Panc1 (cell line): ENCODE measurements at regions not wholly inside any gene's neighbourhood (a gene's known extent, or its start where the extent isn't known, plus 50 kb on each side); places are given as distances from the start of the nearest gene placed in this dataset.

Source experiments
- ATAC-seq: fragments of 200-7000 bp; cut with Tn5 transposase; 2 replicates; pipeline ENCODE4 v1.9.1; 2020; ENCODE audit warnings: mild to moderate bottlenecking, moderate library complexity
- BruUV-seq: library from RNA; stranded (reverse); fragments of 400-500 nt; replicated peaks from 2 replicates; lab custom pipeline; 2021; lab: Mats Ljungman, UMichigan
- CTCF ChIA-PET: fragments of 300-600 bp; sonication (Branson Sonifier 250); formaldehyde crosslinking; loops from one replicate; lab custom pipeline; 2022; ENCODE audit warnings: antibody characterized with exemption; lab: Charles Lee
- POLR2A ChIA-PET: fragments of 300-600 bp; sonication (Branson Sonifier 250); formaldehyde crosslinking; loops from one replicate; lab custom pipeline; 2022; ENCODE audit warnings: antibody characterized with exemption; lab: Charles Lee
- DNase-seq: peaks from one replicate; pipeline ENCODE4 v3.0.0-alpha.2; 2010; ENCODE audit warnings: low read depth, low spot score
- H3K27ac ChIP-seq: 2 replicates; pipeline ENCODE4 v1.5.1; 2011; ENCODE audit warnings: mild to moderate bottlenecking, low read length, inconsistent platforms
- H3K27me3 ChIP-seq: fragments of 200-500 bp; sonication (Bioruptor generic); 2 replicates; pipeline ENCODE4 v1.6.0; 2014; ENCODE audit warnings: low read length, inconsistent platforms; ENCODE audit not compliant: control insufficient read depth, insufficient read depth
- H3K36me3 ChIP-seq: fragments of 200-500 bp; sonication (Bioruptor generic); 2 replicates; pipeline ENCODE4 v1.5.1; 2014; ENCODE audit warnings: inconsistent platforms, mild to moderate bottlenecking, low read length, moderate library complexity; ENCODE audit not compliant: control insufficient read depth, insufficient read depth
- H3K4me1 ChIP-seq: 2 replicates; pipeline ENCODE4 v1.5.1; 2011; ENCODE audit warnings: inconsistent platforms, mild to moderate bottlenecking, low read length, moderate library complexity; ENCODE audit not compliant: control insufficient read depth, insufficient read depth
- H3K4me3 ChIP-seq, 2 experiments: 2 replicates each; pipeline ENCODE4 v1.5.1; 2011 to 2012; ENCODE audit warnings: low read depth in 2 of 2, low read length in 2 of 2, mild to moderate bottlenecking in 2 of 2, inconsistent platforms in 1 of 2, moderate library complexity in 1 of 2
- H3K9me3 ChIP-seq: fragments of 200-500 bp; sonication (Bioruptor generic); 2 replicates; pipeline ENCODE4 v1.5.1; 2014; ENCODE audit warnings: low read depth, mild to moderate bottlenecking, inconsistent platforms, low read length, moderate library complexity; ENCODE audit not compliant: control insufficient read depth, insufficient read depth
- POLR2AphosphoS5 ChIP-seq: IDR thresholded peaks from 2 replicates; pipeline ENCODE4 v1.6.1; 2012; ENCODE audit warnings: mild to moderate bottlenecking, low read depth, low read length, moderate library complexity
- REST ChIP-seq, 2 experiments: IDR thresholded peaks; 2 replicates each; pipeline ENCODE4 v1.6.1; 2011 to 2012; ENCODE audit warnings: low read depth in 2 of 2, control low read depth in 1 of 2, low read length in 1 of 2, mild to moderate bottlenecking in 1 of 2, moderate library complexity in 1 of 2; ENCODE audit not compliant: insufficient read depth in 1 of 2
- SIN3A ChIP-seq: IDR thresholded peaks from 2 replicates; pipeline ENCODE4 v1.6.1; 2012; ENCODE audit warnings: low read depth, mild to moderate bottlenecking, low read length, moderate library complexity, borderline replicate concordance; ENCODE audit not compliant: insufficient read depth
- TCF7L2 ChIP-seq: IDR thresholded peaks from 2 replicates; pipeline ENCODE4 v1.6.1; 2011; ENCODE audit warnings: mild to moderate bottlenecking, low read depth, low read length, inconsistent platforms
- in situ Hi-C: cut with HindIII; loops from 2 replicates; pipeline ENCODE4 v1.10.0; 2016; ENCODE audit warnings: low sequenced_read_pairs, low pct_unique_long_range_greater_than_20kb
- intact Hi-C: fragments of 100-400 bp; cut with micrococcal nuclease; formaldehyde crosslinking; loops from one replicate; pipeline ENCODE4 v1.10.0; 2022; ENCODE audit not compliant: unreplicated experiment
- TF ChIP-seq, protein P1 (sequence below): fragments of 450-650 bp; IDR thresholded peaks from 2 replicates; pipeline ENCODE4 v1.5.1; 2017; ENCODE audit warnings: mild to moderate bottlenecking

- Histone ChIP-seq H3K36me3 (no peaks in the 10 kb centered on the region), H3K4me1 (no peaks in the 10 kb centered on the region), H3K9me3 (no peaks in the 10 kb centered on the region), H3K27ac (no peak overlapping the region), H3K27me3 (no peaks in the 10 kb centered on the region), H3K4me3 (no peak overlapping the region)
- CTCF ChIA-PET: no interaction called here
- DNase-seq (no peak), ATAC-seq (no peak)
- intact Hi-C loops: no loop called here
- POLR2A ChIA-PET: no interaction called here
- TF ChIP-seq, protein P1, sequence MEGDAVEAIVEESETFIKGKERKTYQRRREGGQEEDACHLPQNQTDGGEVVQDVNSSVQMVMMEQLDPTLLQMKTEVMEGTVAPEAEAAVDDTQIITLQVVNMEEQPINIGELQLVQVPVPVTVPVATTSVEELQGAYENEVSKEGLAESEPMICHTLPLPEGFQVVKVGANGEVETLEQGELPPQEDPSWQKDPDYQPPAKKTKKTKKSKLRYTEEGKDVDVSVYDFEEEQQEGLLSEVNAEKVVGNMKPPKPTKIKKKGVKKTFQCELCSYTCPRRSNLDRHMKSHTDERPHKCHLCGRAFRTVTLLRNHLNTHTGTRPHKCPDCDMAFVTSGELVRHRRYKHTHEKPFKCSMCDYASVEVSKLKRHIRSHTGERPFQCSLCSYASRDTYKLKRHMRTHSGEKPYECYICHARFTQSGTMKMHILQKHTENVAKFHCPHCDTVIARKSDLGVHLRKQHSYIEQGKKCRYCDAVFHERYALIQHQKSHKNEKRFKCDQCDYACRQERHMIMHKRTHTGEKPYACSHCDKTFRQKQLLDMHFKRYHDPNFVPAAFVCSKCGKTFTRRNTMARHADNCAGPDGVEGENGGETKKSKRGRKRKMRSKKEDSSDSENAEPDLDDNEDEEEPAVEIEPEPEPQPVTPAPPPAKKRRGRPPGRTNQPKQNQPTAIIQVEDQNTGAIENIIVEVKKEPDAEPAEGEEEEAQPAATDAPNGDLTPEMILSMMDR: no peak
- TF ChIP-seq TCF7L2 (no peak), POLR2AphosphoS5 (no peak), REST (IDR thresholded peaks at IDR 0.05; ENCODE audit: insufficient read depth in 1 of 2, low read depth in 2 of 2, low read length in 1 of 2) (no peak), SIN3A (no peak)
- no TSS peak for BruUV-seq
- in situ Hi-C loops: no loop called here
Measured at GRCh38 chr12:107449891-107450290, 235.7 kb upstream of the PWP1 start.

- ChIA-PET CTCF (no interaction called here), POLR2A (no interaction called here)
- no peaks in the 10 kb centered on the region for H3K9me3 ChIP-seq
- H3K36me3 ChIP-seq: no peaks in the 10 kb centered on the region
- DNase-seq (no peak), ATAC-seq (no peak)
- TF ChIP-seq REST (IDR thresholded peaks at IDR 0.05; ENCODE audit: insufficient read depth in 1 of 2, low read depth in 2 of 2, low read length in 1 of 2): no peak
- TF ChIP-seq TCF7L2: no peak
- TF ChIP-seq POLR2AphosphoS5: no peak
- TF ChIP-seq SIN3A: no peak
- TF ChIP-seq, protein P1: no peak
- no peak overlapping the region for H3K4me3 ChIP-seq
- no peaks in the 10 kb centered on the region for H3K27me3 ChIP-seq
- no peak overlapping the region for H3K27ac ChIP-seq
- in situ Hi-C loops: no loop called here
- H3K4me1 ChIP-seq: no peaks in the 10 kb centered on the region
- no TSS peak for BruUV-seq
- intact Hi-C loops: no loop called here
Measured at GRCh38 chr12:107450541-107450940, 235.1 kb upstream of the PWP1 start.
